GM12864 (cell line): ENCODE measurements at regions not wholly inside any gene's neighbourhood (a gene's known extent, or its start where the extent isn't known, plus 50 kb on each side); places are given as distances from the start of the nearest gene placed in this dataset.
"Not testable (repeated sequence)": the region's sequence is repeated elsewhere in the genome, so short reads cannot be mapped to it uniquely, and the experiment has no call there.

Experiments
- DNase-seq: peaks from one replicate; pipeline ENCODE4 v3.0.0-alpha.2; 2011; ENCODE audit warnings: low read depth
- H3K4me3 ChIP-seq: 2 replicates; pipeline ENCODE4 v1.5.1; 2011; ENCODE audit warnings: mild to moderate bottlenecking, low read depth, low read length, control low read depth
- TF ChIP-seq, protein P1 (sequence below): IDR thresholded peaks from 2 replicates; pipeline ENCODE4 v1.5.1; 2011; ENCODE audit warnings: low read depth, mild to moderate bottlenecking, moderate library complexity, low read length, control low read depth, inconsistent platforms; ENCODE audit errors: missing control alignments

- no peak for DNase-seq
- TF ChIP-seq, protein P1, sequence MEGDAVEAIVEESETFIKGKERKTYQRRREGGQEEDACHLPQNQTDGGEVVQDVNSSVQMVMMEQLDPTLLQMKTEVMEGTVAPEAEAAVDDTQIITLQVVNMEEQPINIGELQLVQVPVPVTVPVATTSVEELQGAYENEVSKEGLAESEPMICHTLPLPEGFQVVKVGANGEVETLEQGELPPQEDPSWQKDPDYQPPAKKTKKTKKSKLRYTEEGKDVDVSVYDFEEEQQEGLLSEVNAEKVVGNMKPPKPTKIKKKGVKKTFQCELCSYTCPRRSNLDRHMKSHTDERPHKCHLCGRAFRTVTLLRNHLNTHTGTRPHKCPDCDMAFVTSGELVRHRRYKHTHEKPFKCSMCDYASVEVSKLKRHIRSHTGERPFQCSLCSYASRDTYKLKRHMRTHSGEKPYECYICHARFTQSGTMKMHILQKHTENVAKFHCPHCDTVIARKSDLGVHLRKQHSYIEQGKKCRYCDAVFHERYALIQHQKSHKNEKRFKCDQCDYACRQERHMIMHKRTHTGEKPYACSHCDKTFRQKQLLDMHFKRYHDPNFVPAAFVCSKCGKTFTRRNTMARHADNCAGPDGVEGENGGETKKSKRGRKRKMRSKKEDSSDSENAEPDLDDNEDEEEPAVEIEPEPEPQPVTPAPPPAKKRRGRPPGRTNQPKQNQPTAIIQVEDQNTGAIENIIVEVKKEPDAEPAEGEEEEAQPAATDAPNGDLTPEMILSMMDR, result no peak
- H3K4me3 ChIP-seq, result no peak overlapping the region
Observed at GRCh38 chr20:6662309-6662708, 105.2 kb upstream of the BMP2 start.

GRCh38 chr20:6660441-6660840, 107.0 kb upstream of the BMP2 start:
- no peak for DNase-seq
- no peak overlapping the region for H3K4me3 ChIP-seq
- TF ChIP-seq, protein P1, result no peak

- not testable (repeated sequence) for H3K4me3 ChIP-seq, DNase-seq
Observed at GRCh38 chr20:6658909-6659308, 108.6 kb upstream of the BMP2 start.

- no peak for DNase-seq
- TF ChIP-seq, protein P1, result no peak
- no peak overlapping the region for H3K4me3 ChIP-seq
Observed at GRCh38 chr20:6657904-6658303, 109.6 kb upstream of the BMP2 start.

- H3K4me3 ChIP-seq, result no peak overlapping the region
- no peak for DNase-seq
- TF ChIP-seq, protein P1, result no peak
Observed at GRCh38 chr20:6657111-6657510, 110.4 kb upstream of the BMP2 start.

DNA sequence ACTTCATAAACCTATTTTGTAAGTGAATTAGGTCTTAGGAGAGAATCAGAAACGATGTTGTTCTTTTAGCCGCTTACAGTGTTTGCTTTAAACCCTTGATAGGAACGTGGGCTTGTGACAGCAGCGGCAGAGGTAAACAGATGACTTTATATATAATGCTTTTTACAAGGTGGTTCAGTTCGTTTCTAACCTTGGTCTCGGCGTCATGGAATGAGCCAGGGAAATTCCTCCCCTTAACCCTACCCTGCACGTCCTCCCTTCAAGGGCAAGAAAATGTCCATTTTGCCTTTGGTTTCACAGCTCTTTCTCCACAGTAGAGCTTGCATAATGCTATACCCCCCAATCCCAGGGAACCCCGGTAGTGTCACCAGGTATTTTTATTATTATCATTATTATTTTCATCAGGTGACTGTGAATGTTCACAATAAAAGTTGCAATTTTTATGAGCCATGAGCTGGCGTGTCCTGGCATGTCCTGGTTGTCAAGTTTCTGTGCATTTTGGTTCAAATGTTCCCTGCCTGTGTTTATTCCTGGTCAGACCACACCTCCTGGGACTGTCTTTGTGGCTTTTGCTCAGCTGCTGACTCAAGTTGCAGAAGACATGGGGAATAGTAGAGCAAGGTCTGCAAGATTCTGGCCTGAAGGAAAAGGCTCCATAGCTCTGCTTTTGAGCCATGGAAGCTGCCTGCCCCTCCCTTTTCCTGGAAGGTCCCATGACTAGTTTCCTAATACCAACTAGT, 112.8 kb upstream of the BMP2 start:
- TF ChIP-seq, protein P1, result no peak
- no peak overlapping the region for H3K4me3 ChIP-seq

GRCh38 chr20:6651561-6651960, 115.9 kb upstream of the BMP2 start:
- TF ChIP-seq, protein P1, result no peak

More for the DNA sequence above, 112.8 kb upstream of the BMP2 start:
- DNase-seq, result no peak

More at GRCh38 chr20:6651561-6651960, 115.9 kb upstream of the BMP2 start:
- no peak overlapping the region for H3K4me3 ChIP-seq
- DNase-seq, result no peak
